H9 (cell line): ENCODE measurements at regions not wholly inside any gene's neighbourhood (a gene's known extent, or its start where the extent isn't known, plus 50 kb on each side); places are given as distances from the start of the nearest gene placed in this dataset.

Source experiments
- DNase-seq: peaks from one replicate; pipeline ENCODE4 v3.0.0-alpha.2; 2017
- H2AFZ ChIP-seq: one replicate; pipeline ENCODE4 v1.6.1; 2013; ENCODE audit warnings: mild to moderate bottlenecking, low read length, control low read depth, moderate library complexity
- H2AK5ac ChIP-seq: 2 replicates; pipeline ENCODE4 v1.6.1; 2013; ENCODE audit warnings: low read length, control low read depth, mixed read lengths; ENCODE audit not compliant: insufficient read length
- H2BK120ac ChIP-seq: one replicate; pipeline ENCODE4 v1.6.1; 2013; ENCODE audit warnings: low read depth, mild to moderate bottlenecking, low read length, control low read depth, inconsistent platforms; ENCODE audit not compliant: poor library complexity, severe bottlenecking
- H2BK12ac ChIP-seq: 2 replicates; pipeline ENCODE4 v1.6.1; 2013; ENCODE audit warnings: low read length, control low read depth, mixed read lengths, low read depth; ENCODE audit not compliant: insufficient read length
- H2BK15ac ChIP-seq: 2 replicates; pipeline ENCODE4 v1.6.1; 2013; ENCODE audit warnings: low read depth, low read length, control low read depth
- H2BK20ac ChIP-seq: one replicate; pipeline ENCODE4 v1.6.1; 2013; ENCODE audit warnings: low read depth, mild to moderate bottlenecking, low read length, control low read depth, inconsistent platforms; ENCODE audit not compliant: poor library complexity, severe bottlenecking
- H2BK5ac ChIP-seq: 2 replicates; pipeline ENCODE4 v1.6.1; 2013; ENCODE audit warnings: low read length, control low read depth, mixed read lengths; ENCODE audit not compliant: insufficient read length
- H3K14ac ChIP-seq: 2 replicates; pipeline ENCODE4 v1.6.1; 2013; ENCODE audit warnings: low read length, control low read depth; ENCODE audit not compliant: insufficient read depth
- H3K18ac ChIP-seq: 2 replicates; pipeline ENCODE4 v1.6.1; 2013; ENCODE audit warnings: low read depth, mild to moderate bottlenecking, mixed read lengths, low read length, control low read depth; ENCODE audit not compliant: insufficient read length
- H3K23ac ChIP-seq: 2 replicates; pipeline ENCODE4 v1.6.1; 2013; ENCODE audit warnings: low read length, control low read depth, mixed read lengths, low read depth; ENCODE audit not compliant: insufficient read length
- H3K23me2 ChIP-seq: 2 replicates; pipeline ENCODE4 v1.6.1; 2013; ENCODE audit warnings: low read depth, mild to moderate bottlenecking, mixed read lengths, low read length, control low read depth; ENCODE audit not compliant: insufficient read length, poor library complexity, severe bottlenecking
- H3K27ac ChIP-seq: 2 replicates; pipeline ENCODE4 v1.5.1; 2013; ENCODE audit warnings: low read length, control low read depth, mixed read lengths, low read depth; ENCODE audit not compliant: insufficient read length
- H3K27me3 ChIP-seq: 2 replicates; pipeline ENCODE4 v1.6.1; 2013; ENCODE audit warnings: low read length, control low read depth, inconsistent platforms; ENCODE audit not compliant: insufficient read depth
- H3K4ac ChIP-seq: 2 replicates; pipeline ENCODE4 v1.6.1; 2013; ENCODE audit warnings: low read depth, mild to moderate bottlenecking, control low read depth, inconsistent platforms, low read length, moderate library complexity
- H3K4me1 ChIP-seq: 2 replicates; pipeline ENCODE4 v1.6.1; 2013; ENCODE audit warnings: low read length, control low read depth, inconsistent platforms; ENCODE audit not compliant: insufficient read depth
- H3K4me2 ChIP-seq: 2 replicates; pipeline ENCODE4 v1.6.1; 2013; ENCODE audit warnings: low read length, control low read depth, mixed read lengths; ENCODE audit not compliant: insufficient read length, insufficient read depth
- H3K56ac ChIP-seq: 2 replicates; pipeline ENCODE4 v1.6.1; 2013; ENCODE audit warnings: low read depth, mild to moderate bottlenecking, mixed read lengths, low read length, control low read depth; ENCODE audit not compliant: insufficient read length
- H3K79me1 ChIP-seq: 2 replicates; pipeline ENCODE4 v1.6.1; 2013; ENCODE audit warnings: low read depth, mild to moderate bottlenecking, moderate library complexity, low read length, control low read depth, inconsistent platforms; ENCODE audit not compliant: insufficient read depth, poor library complexity, severe bottlenecking
- H3K79me2 ChIP-seq: 2 replicates; pipeline ENCODE4 v1.6.1; 2013; ENCODE audit warnings: low read length, control low read depth, inconsistent platforms; ENCODE audit not compliant: insufficient read depth
- H3K9ac ChIP-seq: 2 replicates; pipeline ENCODE4 v1.6.1; 2013; ENCODE audit warnings: low read length, control low read depth, mixed read lengths; ENCODE audit not compliant: insufficient read length; ENCODE audit errors: extremely low read depth
- H3K9me3 ChIP-seq: one replicate; pipeline ENCODE4 v1.6.1; 2013; ENCODE audit warnings: low read depth, low read length, inconsistent platforms; ENCODE audit not compliant: control insufficient read depth
- H3T11ph ChIP-seq: one replicate; pipeline ENCODE4 v1.6.1; 2013; ENCODE audit warnings: mild to moderate bottlenecking, low read length, control low read depth, inconsistent platforms
- H4K20me1 ChIP-seq: one replicate; pipeline ENCODE4 v1.6.1; 2013; ENCODE audit not compliant: control insufficient read depth, insufficient read length, insufficient read depth
- H4K5ac ChIP-seq: 2 replicates; pipeline ENCODE4 v1.6.1; 2013; ENCODE audit warnings: low read depth, mild to moderate bottlenecking, mixed read lengths, low read length, control low read depth; ENCODE audit not compliant: insufficient read length
- H4K8ac ChIP-seq: replicated peaks from 2 replicates; pipeline ENCODE4 v1.6.1; 2013; ENCODE audit warnings: low read length, control low read depth, mixed read lengths, low read depth; ENCODE audit not compliant: insufficient read length
- H4K91ac ChIP-seq: 2 replicates; pipeline ENCODE4 v1.6.1; 2013; ENCODE audit warnings: low read depth, mild to moderate bottlenecking, moderate library complexity, mixed read lengths, low read length, control low read depth; ENCODE audit not compliant: insufficient read length
- H3K27ac Mint-ChIP-seq, 3 experiments: 2 replicates in 2 of 3; 3 replicates in 1 of 3; pipeline ENCODE4 v1.8.0; 2020 to 2021; ENCODE audit warnings: mixed read lengths in 3 of 3, mild to moderate bottlenecking in 1 of 3, moderate library complexity in 1 of 3
- H3K27me3 Mint-ChIP-seq: 2 replicates; pipeline ENCODE4 v1.8.0; 2021; ENCODE audit warnings: low read depth, mild to moderate bottlenecking, moderate library complexity, mixed read lengths
- H3K36me3 Mint-ChIP-seq, 3 experiments: 2 replicates in 2 of 3; 3 replicates in 1 of 3; pipeline ENCODE4 v1.8.0; 2020 to 2021; ENCODE audit warnings: low read depth in 3 of 3, mixed read lengths in 3 of 3; ENCODE audit not compliant: insufficient read depth in 1 of 3
- H3K4me1 Mint-ChIP-seq, 2 experiments: 2 replicates each; pipeline ENCODE4 v1.8.0; 2020; ENCODE audit warnings: mixed read lengths in 2 of 2
- H3K4me3 Mint-ChIP-seq, 2 experiments: 2 replicates in 1 of 2; 3 replicates in 1 of 2; pipeline ENCODE4 v1.8.0; 2020 to 2021; ENCODE audit warnings: mild to moderate bottlenecking in 2 of 2, mixed read lengths in 2 of 2, moderate library complexity in 1 of 2
- H3K9me3 Mint-ChIP-seq, 2 experiments: 2 replicates in 1 of 2; 3 replicates in 1 of 2; pipeline ENCODE4 v1.8.0; 2020; ENCODE audit warnings: mild to moderate bottlenecking in 2 of 2, mixed read lengths in 2 of 2, moderate library complexity in 1 of 2
- TF ChIP-seq, protein P1 (sequence below): fragments of 200-600 bp; sonication (generic); conservative IDR thresholded peaks from 3 replicates; pipeline ENCODE4 v1.8.0; 2021; ENCODE audit warnings: antibody characterized with exemption, mild to moderate bottlenecking

DNA sequence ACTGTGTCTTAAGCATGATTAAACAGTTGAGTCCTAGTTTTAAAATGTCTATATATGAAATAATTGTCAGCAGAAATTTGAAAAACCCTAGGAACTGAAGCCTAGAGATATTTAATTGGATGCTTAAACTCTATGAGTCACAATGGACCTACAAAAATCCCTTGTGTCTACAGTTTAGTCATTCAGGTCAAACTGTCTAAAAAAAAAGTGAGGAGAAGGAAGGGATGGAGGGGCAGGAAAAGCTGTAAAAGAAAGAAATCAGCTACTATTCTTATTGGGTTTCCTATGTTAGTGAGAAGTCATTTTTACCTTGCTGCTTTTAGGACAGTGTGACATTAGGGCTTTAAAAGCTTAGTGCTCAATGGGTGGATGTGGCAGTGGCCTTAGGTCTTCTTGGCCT, 406.1 kb upstream of the FZD8 start:
- H4K5ac ChIP-seq, result no peak overlapping the region
- no peak overlapping the region for H3K4me2 ChIP-seq
- Mint-ChIP-seq H3K36me3 (no peaks in the 10 kb centered on the region; a peak in 1 of 7 replicates), H3K27ac (no peak overlapping the region), H3K27me3 (no peaks in the 10 kb centered on the region), H3K9me3 (peaks cover 0 to 3% of the 10 kb centered on the region in 2 experiments; a peak in 2 of 5 replicates), H3K4me3 (no peak overlapping the region), H3K4me1 (peaks cover 0 to 5% of the 10 kb centered on the region in 2 experiments; a peak in 2 of 4 replicates)
- no peak overlapping the region for H2BK15ac ChIP-seq
- no peak for DNase-seq
- H4K91ac ChIP-seq, result no peak overlapping the region
- H2AK5ac ChIP-seq, result no peak overlapping the region
- H3K23me2 ChIP-seq, result no peaks in the 10 kb centered on the region
- no peak overlapping the region for H3K4ac ChIP-seq
- TF ChIP-seq, protein P1, sequence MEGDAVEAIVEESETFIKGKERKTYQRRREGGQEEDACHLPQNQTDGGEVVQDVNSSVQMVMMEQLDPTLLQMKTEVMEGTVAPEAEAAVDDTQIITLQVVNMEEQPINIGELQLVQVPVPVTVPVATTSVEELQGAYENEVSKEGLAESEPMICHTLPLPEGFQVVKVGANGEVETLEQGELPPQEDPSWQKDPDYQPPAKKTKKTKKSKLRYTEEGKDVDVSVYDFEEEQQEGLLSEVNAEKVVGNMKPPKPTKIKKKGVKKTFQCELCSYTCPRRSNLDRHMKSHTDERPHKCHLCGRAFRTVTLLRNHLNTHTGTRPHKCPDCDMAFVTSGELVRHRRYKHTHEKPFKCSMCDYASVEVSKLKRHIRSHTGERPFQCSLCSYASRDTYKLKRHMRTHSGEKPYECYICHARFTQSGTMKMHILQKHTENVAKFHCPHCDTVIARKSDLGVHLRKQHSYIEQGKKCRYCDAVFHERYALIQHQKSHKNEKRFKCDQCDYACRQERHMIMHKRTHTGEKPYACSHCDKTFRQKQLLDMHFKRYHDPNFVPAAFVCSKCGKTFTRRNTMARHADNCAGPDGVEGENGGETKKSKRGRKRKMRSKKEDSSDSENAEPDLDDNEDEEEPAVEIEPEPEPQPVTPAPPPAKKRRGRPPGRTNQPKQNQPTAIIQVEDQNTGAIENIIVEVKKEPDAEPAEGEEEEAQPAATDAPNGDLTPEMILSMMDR, result no peak
- no peak overlapping the region for H3K27ac ChIP-seq
- H2BK120ac ChIP-seq, result no peak overlapping the region
- H3K18ac ChIP-seq, result no peak overlapping the region
- H3K23ac ChIP-seq, result no peak overlapping the region
- H2BK12ac ChIP-seq, result no peak overlapping the region
- no peak overlapping the region for H3K14ac ChIP-seq
- no peak overlapping the region for H4K8ac ChIP-seq
- H2AFZ ChIP-seq, result no peak overlapping the region
- no peak overlapping the region for H2BK5ac ChIP-seq
- H3K9ac ChIP-seq, result no peak overlapping the region
- H3K9me3 ChIP-seq, result no peaks in the 10 kb centered on the region
- H2BK20ac ChIP-seq, result no peak overlapping the region
- no peaks in the 10 kb centered on the region for H3K4me1 ChIP-seq
- no peaks in the 10 kb centered on the region for H3K79me2 ChIP-seq
- no peaks in the 10 kb centered on the region for H4K20me1 ChIP-seq
- H3K79me1 ChIP-seq, result no peaks in the 10 kb centered on the region
- H3K56ac ChIP-seq, result no peak overlapping the region
- H3K27me3 ChIP-seq, result no peaks in the 10 kb centered on the region
- no peak overlapping the region for H3T11ph ChIP-seq
